ENCODE measurements at regions not wholly inside any gene's neighbourhood (a gene's known extent, or its start where the extent isn't known, plus 50 kb on each side); places are given as distances from the start of the nearest gene placed in this dataset.

DNA sequence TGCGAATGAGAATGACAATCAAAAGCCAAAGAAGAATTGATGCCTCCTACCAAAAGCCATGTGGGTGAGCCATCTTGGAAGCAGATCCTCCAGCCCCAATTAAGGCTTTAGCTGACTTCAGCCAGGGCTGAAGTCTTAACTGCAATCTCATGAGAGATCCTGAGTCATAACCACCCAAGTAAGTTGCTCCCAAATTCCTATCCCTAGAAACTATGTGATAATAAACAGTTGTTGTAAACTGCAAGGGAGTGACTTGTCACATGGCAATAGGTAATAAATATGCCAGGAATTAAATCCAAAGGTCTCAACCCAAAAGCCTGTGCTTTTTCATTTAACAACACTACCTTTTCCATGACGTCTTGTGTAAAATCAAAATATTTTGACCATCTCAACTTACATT is 154.2 kb upstream of the TBL1X start:
- H3K4me1 ChIP-seq (ENCODE audit: control insufficient read depth, insufficient read depth, low read length) = no peaks in the 10 kb centered on the region
- no peak overlapping the region for H3K27ac ChIP-seq (ENCODE audit: control insufficient read depth, insufficient read depth)
- H4K20me1 ChIP-seq (ENCODE audit: control insufficient read depth, insufficient read depth) = no peaks in the 10 kb centered on the region
- ChIA-PET RAD21 (ENCODE audit: unreplicated experiment) (no interaction called here), POLR2A (no interaction called here), CTCF (no interaction called here), SMC1A (ENCODE audit: uncharacterized antibody, unreplicated experiment) (no interaction called here)
- ATAC-seq (no peak), DNase-seq (ENCODE audit: low read depth, low spot score) (no peak), FAIRE-seq (no peak)
- WGBS (ENCODE audit: insufficient coverage, insufficient replicate concordance, low lambda C conversion rate, missing lambda C conversion rate) = 37% methylated on average over 2 of the region's 2 CpGs
- H2AFZ ChIP-seq (ENCODE audit: control insufficient read depth, low read depth, low read length) = no peak overlapping the region
- no peaks in the 10 kb centered on the region for H3K27me3 ChIP-seq (replicated peaks in 1 of 2; ENCODE audit: control insufficient read depth in 2 of 2, insufficient read depth in 2 of 2, low read length in 1 of 2)
- BruUV-seq (replicated peaks) = no TSS peak
- no peak overlapping the region for H3K9ac ChIP-seq (ENCODE audit: control insufficient read depth, insufficient read depth, low read length)
- TF ChIP-seq NRF1 (conservative IDR thresholded peaks at IDR 0.05; ENCODE audit: low read depth, low read length) (no peak), POLR2AphosphoS5 (IDR thresholded peaks at IDR 0.05; ENCODE audit: low read length) (no peak)
- H3K4me3 ChIP-seq = no peak overlapping the region
- no peaks in the 10 kb centered on the region for H3K79me2 ChIP-seq (ENCODE audit: control insufficient read depth, insufficient read depth, low read length)
- H3K36me3 ChIP-seq (ENCODE audit: control insufficient read depth in 2 of 2, insufficient read depth in 2 of 2, low read length in 1 of 2) = no peaks in the 10 kb centered on the region
- intact Hi-C loops (cut with micrococcal nuclease; ENCODE audit: unreplicated experiment) (no loop called here), in situ Hi-C loops (cut with MboI) (no loop called here)
- no peak overlapping the region for H3K4me2 ChIP-seq (ENCODE audit: control insufficient read depth, insufficient read depth)
- H3K9me3 ChIP-seq (replicated peaks; ENCODE audit: control insufficient read depth, insufficient read depth, low read length) = no peaks in the 10 kb centered on the region

DNA sequence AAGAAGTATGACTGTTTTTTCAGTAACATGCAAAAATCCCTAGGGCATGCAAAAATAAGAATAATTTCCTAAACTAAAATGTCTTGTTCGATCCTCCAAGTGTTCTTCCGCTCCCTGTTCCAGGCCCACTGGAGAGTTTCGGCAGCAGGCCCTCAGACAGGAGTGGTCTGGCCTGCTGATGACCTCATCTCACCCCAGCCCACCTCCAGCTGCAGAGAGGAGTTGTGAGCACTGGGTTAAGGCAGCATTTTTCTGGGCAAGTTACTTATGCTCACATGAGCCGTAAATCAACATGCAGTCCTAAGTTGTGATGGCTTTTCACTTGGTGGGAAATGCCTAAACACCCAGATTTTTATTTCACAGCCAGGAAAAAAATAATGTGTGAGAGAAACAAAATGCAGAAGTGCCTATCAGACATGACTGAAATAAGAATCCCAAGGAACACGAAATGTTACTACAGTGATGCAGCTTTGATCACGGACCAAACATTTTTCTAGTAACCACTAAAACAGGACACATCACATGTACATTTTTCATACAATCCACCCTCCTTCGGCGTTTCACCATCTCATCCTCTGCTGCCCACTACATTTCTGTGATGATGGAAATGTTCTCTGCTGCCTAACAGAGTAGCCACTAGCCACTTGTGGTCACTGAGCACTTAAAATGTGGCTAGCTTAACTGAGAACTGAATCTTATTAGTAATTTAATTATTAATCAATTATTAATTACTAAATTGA is 153.3 kb upstream of the TBL1X start:
- Histone ChIP-seq H3K79me2 (ENCODE audit: control insufficient read depth, insufficient read depth, low read length) (no peaks in the 10 kb centered on the region), H3K4me3 (no peak overlapping the region), H3K9me3 (replicated peaks; ENCODE audit: control insufficient read depth, insufficient read depth, low read length) (no peaks in the 10 kb centered on the region), H3K4me1 (ENCODE audit: control insufficient read depth, insufficient read depth, low read length) (no peaks in the 10 kb centered on the region), H3K36me3 (ENCODE audit: control insufficient read depth in 2 of 2, insufficient read depth in 2 of 2, low read length in 1 of 2) (no peaks in the 10 kb centered on the region), H3K9ac (ENCODE audit: control insufficient read depth, insufficient read depth, low read length) (no peak overlapping the region), H3K27ac (ENCODE audit: control insufficient read depth, insufficient read depth) (no peak overlapping the region), H3K27me3 (replicated peaks in 1 of 2; ENCODE audit: control insufficient read depth in 2 of 2, insufficient read depth in 2 of 2, low read length in 1 of 2) (no peaks in the 10 kb centered on the region), H3K4me2 (ENCODE audit: control insufficient read depth, insufficient read depth) (no peak overlapping the region), H4K20me1 (ENCODE audit: control insufficient read depth, insufficient read depth) (no peaks in the 10 kb centered on the region), H2AFZ (ENCODE audit: control insufficient read depth, low read depth, low read length) (no peak overlapping the region)
- in situ Hi-C loops (cut with MboI) (no loop called here), intact Hi-C loops (cut with micrococcal nuclease; ENCODE audit: unreplicated experiment) (no loop called here)
- 47% methylated on average over 8 of the region's 8 CpGs for WGBS (ENCODE audit: insufficient coverage, insufficient replicate concordance, low lambda C conversion rate, missing lambda C conversion rate)
- no peak for ATAC-seq
- no TSS peak for BruUV-seq (replicated peaks)
- DNase-seq (ENCODE audit: low read depth, low spot score) = no peak
- FAIRE-seq = no peak
- RAD21 ChIA-PET (ENCODE audit: unreplicated experiment) = no interaction called here
- TF ChIP-seq, protein P1, sequence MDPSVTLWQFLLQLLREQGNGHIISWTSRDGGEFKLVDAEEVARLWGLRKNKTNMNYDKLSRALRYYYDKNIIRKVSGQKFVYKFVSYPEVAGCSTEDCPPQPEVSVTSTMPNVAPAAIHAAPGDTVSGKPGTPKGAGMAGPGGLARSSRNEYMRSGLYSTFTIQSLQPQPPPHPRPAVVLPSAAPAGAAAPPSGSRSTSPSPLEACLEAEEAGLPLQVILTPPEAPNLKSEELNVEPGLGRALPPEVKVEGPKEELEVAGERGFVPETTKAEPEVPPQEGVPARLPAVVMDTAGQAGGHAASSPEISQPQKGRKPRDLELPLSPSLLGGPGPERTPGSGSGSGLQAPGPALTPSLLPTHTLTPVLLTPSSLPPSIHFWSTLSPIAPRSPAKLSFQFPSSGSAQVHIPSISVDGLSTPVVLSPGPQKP (IDR thresholded peaks at IDR 0.05; ENCODE audit: low read depth, low read length) = no peak
- TF ChIP-seq EZH2 (IDR thresholded peaks at IDR 0.05; ENCODE audit: borderline replicate concordance, control insufficient read depth, low read depth, low read length) (no peak), EP300 (IDR thresholded peaks at IDR 0.05; ENCODE audit: borderline replicate concordance in 1 of 2, control insufficient read depth in 1 of 2, low read depth in 2 of 2, low read length in 2 of 2) (no peak), BCL11A (IDR thresholded peaks at IDR 0.05; ENCODE audit: low read depth, low read length) (no peak), ZSCAN29 (IDR thresholded peaks at IDR 0.05) (no peak), ZNF622 (IDR thresholded peaks at IDR 0.05) (no peak), SMC3 (IDR thresholded peaks at IDR 0.05; ENCODE audit: borderline replicate concordance, low read length) (no peak), IRF4 (IDR thresholded peaks at IDR 0.05; ENCODE audit: low read depth, low read length) (no peak), HSF1 (IDR thresholded peaks at IDR 0.05; ENCODE audit: low read depth, low read length) (no peak), NFYA (IDR thresholded peaks at IDR 0.05; ENCODE audit: borderline replicate concordance, low read depth, low read length) (no peak)
- CTCF ChIA-PET = interaction anchor here (1.2 kb wide), 1 partner anchor 22 kb away, joined by 3 read pairs; no protein-coding TSS in a partner anchor
- POLR2A ChIA-PET = no interaction called here
- SMC1A ChIA-PET (ENCODE audit: uncharacterized antibody, unreplicated experiment) = no interaction called here

Data from GM12878 (cell line).